ACHN (cell line): ENCODE measurements at regions not wholly inside any gene's neighbourhood (a gene's known extent, or its start where the extent isn't known, plus 50 kb on each side); places are given as distances from the start of the nearest gene placed in this dataset.

Experiments used
- DNase-seq: peaks from one replicate; pipeline ENCODE4 v3.0.0-alpha.2; 2015
- in situ Hi-C: cut with HindIII; loops from 2 replicates; pipeline ENCODE4 v1.10.0; 2017; ENCODE audit warnings: low sequenced_read_pairs, low pct_ligation_motif_present, low pct_unique_long_range_greater_than_20kb

GRCh38 chr7:50184271-50184990, 91.4 kb upstream of the ZPBP start:
- no peak for DNase-seq
- in situ Hi-C loops = no loop called here

DNA sequence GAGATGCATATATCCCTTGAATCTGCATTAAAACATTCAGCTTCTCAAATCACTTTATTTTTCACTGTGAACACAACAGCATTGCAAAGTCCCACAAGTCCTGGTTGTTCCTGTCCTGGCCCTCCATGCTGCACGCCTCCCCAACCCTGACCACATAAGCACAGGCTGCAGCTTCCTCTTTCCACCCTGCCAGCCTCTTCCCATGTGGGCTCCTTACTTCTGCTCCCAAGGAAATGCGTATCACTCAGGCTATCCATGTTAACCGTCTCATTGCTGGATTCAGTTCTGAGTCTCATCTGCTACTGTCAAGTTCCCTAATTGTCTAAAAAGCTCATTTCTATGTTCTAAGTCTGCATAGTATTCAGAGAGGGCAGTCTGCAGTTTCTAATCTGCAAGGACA, 89.7 kb upstream of the ZPBP start:
- DNase-seq = no peak
- in situ Hi-C loops = no loop called here

DNA sequence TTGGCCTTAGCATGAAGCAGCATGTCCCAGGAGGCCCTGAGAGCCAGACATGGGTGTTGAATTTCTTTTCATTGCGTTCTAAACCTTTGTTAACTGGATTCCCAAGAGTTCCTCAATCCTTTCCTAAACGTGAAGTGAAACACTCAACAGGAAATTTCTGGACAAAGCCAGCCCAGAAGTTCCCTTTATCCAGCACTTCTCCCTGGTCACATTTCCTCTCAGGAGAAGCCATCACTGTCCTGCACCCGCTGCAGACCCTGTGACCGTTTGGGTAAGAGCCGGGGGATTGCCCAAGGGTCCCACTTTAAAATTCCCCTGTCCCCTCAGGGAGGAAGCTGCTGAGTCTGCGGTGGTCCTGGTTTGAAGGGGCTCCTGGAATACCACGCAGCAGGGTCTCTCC, 88.0 kb upstream of the ZPBP start:
- in situ Hi-C loops = no loop called here
- DNase-seq = no peak

DNA sequence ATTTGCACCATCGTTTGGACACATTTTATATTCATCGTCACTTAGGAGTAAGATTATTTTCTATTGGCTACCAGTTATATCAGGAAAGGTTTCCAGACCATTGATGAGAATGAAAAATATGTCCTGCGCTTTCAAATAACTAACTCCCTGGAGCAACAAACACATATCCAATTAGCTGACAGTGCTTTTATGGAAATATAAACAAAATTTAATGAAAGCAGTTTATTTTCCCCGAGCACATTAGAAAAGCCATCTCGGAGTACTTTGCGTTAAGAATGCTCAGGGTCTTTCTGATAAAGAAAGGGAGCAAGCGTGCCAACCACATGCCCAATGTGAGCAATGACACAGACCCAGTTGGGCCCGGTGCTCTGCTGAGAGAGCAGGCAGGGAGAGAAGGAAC, 85.1 kb upstream of the ZPBP start:
- no peak for DNase-seq

DNA sequence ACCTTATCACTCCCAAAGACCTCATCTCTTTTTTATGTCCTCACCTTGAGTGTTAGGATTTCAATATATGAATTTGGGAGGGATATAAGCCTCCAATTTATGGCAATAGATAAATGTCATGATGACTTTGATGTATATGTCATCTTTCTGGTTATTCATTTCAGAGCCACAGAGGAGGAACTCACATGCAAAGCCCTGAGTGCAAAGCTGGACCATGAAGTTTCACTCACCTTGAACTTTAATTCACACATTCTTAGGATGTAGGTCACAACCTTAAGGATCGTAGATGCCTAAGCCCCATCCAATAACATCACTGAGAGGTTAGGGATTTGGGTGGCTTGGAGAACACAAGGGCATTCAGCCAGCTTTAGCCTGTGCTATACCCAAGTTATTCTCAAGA, 81.9 kb upstream of the ZPBP start:
- DNase-seq = no peak
- in situ Hi-C loops = no loop called here

More for the DNA sequence above, 85.1 kb upstream of the ZPBP start:
- in situ Hi-C loops = no loop called here

DNA sequence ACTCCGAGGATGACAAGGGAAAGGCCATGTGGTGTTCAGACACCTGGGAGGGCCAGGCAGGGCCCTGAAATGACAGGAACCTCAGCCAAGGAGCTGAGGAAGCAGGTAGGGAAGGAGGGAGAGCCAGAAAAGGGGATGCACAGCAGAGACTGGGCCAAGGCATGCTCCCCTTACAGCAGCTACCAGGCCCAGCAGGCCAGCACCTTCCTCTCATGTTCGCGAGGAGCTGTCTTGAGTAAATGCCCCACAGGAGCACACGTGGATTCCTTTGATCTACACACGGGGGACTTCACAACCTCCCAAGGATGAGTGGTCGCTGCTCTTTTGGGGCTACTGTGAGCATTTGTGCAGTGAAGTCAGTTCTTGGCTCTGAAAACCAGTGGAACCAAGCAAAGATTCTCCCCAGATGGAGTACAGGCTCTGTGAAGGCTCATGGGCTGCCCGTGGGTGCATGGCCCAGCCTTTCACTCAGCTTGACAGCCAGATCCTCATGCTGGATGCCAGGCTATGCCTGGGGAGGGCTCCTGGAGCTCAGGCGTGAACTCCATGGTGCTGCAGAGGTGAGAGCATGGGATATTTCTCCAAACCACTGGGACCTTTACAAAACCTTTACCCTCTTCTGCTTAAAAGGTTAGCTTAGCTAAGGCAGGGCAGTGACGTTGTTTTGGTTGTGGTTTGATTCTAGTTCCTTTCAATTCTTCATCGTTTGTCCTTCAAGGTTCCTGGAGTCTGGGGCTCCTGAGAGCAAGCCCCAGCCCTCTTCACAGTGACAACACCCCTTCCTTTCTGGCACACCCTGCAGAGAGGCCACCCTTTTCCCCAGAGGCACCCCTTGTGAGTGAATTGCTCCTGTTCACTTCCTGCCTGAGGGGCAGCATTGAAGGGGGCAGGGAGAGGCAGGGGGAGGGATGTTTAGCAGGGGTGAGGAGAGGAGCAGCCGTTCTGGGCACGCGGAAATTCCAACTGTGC, 74.2 kb upstream of the ZPBP start:
- in situ Hi-C loops = no loop called here
- DNase-seq = no peak

- DNase-seq = no peak
- in situ Hi-C loops = no loop called here
These were observed 71.6 kb upstream of the ZPBP start for GRCh38 chr7:50164559-50165170.

- no peak for DNase-seq
- in situ Hi-C loops = no loop called here
These were observed 67.2 kb upstream of the ZPBP start for GRCh38 chr7:50160206-50160605.

DNA sequence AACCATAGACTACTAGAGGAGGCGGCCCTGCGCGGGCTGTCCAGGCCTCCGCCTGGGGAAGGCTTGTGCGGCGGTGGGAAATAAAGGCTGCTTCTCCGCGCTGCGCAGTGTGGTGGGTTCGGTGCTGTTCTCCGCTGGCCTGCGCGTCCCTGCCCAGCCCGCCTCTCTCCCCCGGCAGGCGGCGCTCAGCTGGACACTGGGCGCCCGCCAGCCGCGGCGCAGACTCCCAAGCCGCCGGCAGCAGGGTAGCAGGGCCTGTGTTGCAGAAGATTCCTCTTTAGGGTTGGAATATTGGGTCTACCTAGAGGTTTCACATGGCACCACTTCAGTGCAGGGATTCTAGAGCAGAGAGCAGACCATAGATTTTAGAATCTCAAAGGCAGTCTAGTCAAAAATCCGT, 66.1 kb upstream of the ZPBP start:
- in situ Hi-C loops = no loop called here
- DNase-seq = no peak

- in situ Hi-C loops = no loop called here
- no peak for DNase-seq
These were observed 63.7 kb upstream of the ZPBP start for GRCh38 chr7:50156706-50157105.

DNA sequence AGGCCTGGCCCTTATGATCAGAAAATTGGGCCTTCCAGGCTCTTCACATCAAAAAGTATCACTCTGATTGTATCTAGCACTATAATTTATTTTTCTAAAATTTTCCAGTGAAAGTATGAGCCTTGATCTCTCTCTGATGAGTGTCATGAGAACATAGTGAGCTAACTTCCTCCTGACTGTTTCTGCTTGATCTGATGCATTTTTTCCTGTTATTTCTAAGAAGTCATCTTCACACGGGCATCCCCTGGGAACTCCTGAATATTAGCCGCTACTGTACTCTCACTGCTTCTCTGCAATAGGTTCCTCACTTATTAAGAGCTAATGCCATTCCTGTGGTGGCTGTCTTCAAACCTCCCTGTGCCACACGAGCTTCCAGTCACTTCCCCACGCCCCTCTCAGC, 63.1 kb upstream of the ZPBP start:
- no peak for DNase-seq
- in situ Hi-C loops = no loop called here

GRCh38 chr7:50155755-50156154, 62.7 kb upstream of the ZPBP start:
- in situ Hi-C loops = no loop called here
- DNase-seq = no peak

- in situ Hi-C loops = no loop called here
- no peak for DNase-seq
These were observed 60.9 kb upstream of the ZPBP start for GRCh38 chr7:50153995-50154394.

DNA sequence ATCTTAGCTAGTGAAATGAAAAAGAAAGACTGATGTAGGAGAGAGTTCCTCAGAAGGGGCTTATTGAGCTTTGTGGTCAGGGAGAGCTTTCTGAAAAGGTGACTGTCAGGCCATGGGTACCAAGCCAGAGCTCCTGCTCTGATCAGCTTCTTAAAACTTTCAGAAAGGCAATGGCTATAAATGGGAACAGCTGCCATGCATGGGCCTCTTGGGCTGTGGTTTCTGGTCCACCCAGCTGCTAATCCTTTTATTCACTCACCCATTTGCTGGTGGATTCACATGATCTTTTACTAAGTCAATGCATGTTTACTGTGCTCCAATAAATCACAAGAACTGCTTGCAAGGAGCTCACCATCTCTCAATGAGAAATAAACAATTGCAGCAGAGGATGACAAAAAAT, 60.1 kb upstream of the ZPBP start:
- DNase-seq = no peak

GRCh38 chr7:50152486-50152885, 59.4 kb upstream of the ZPBP start:
- in situ Hi-C loops = no loop called here
- DNase-seq = no peak

More for the DNA sequence above, 60.1 kb upstream of the ZPBP start:
- in situ Hi-C loops = no loop called here

GRCh38 chr7:50151661-50152060, 58.6 kb upstream of the ZPBP start:
- DNase-seq = no peak
- in situ Hi-C loops = no loop called here

- DNase-seq = no peak
- in situ Hi-C loops = no loop called here
These were observed 58.0 kb upstream of the ZPBP start for GRCh38 chr7:50151001-50151400.

DNA sequence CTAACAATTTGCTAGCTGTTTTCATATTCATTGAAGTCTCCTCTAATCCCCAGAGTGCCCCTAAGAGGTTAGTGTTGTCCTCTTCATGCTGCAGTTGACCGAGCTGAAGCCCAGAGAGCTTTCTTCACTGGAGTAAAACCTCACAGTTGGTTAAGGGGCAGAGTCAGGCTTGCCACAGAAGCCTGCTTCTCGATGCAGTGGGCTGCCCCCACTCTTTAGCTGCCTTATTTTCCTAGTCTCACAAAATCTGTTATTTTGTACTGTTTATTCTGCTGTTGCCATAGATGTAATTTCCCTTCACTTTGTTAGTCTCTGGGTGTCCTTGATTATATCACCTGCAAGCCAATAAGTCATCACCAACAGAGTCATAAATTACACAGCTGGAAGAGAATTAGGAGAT, 56.3 kb upstream of the ZPBP start:
- no peak for DNase-seq
- in situ Hi-C loops = no loop called here

DNA sequence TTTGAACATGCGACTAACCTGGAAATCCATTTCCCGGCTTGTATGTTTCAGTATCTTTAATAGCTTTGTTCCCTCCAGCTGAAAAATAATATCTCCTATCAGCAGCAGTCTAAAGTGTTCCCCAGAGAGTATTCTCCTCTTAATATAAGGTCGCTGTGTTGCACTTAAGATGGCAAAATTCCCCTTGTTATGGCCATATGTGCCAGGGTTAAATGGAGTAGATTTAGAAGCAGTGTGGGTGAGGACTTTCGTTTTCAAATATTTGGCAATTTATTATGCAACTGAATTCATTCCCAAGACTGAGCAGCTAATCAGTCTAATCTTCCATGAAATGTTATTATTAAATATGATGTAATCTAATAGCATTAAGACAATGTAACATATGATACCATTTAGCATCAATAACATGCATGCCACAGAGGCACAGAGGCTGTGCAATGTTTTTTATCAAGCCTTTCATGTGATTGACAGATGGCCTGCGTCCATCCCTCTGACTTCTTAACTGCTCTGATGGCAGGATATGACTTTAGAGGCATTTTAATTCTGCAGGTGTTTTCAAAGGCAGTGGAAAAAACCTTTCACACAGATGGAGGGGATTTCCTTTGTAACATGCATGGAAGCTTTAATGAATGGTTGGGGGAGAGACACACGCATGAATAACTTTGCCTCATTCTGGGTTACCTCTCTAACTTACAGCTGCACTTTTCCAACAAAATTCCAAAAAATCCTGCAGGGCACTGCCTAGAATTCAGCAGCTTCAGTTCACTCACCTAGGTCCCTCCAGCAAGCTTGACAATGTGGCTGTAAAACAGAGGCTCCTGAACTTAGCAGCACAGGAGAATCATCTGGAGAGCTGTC, 55.1 kb upstream of the ZPBP start:
- in situ Hi-C loops = no loop called here

More for the DNA sequence above, 55.1 kb upstream of the ZPBP start:
- no peak for DNase-seq
